Esophagus muscularis mucosa (tissue), 4 donors: ENCODE measurements at regions not wholly inside any gene's neighbourhood (a gene's known extent, or its start where the extent isn't known, plus 50 kb on each side); places are given as distances from the start of the nearest gene placed in this dataset.

Experiments used
- DNase-seq: peaks from one replicate; pipeline ENCODE4 v3.0.0-alpha.2; 2017; ENCODE audit errors: extremely low spot score
- H3K27ac ChIP-seq, 4 donors: fragments of 200-600 bp; sonication (generic); replicated peaks in 1 of 4; 1 replicate in 3 of 4; 2 replicates in 1 of 4; pipeline ENCODE4 v1.5.1; 2016 to 2019; ENCODE audit warnings: mild to moderate bottlenecking in 1 of 4
- H3K27me3 ChIP-seq, 4 donors: fragments of 200-600 bp; sonication (generic); one replicate each; pipeline versions ENCODE4 v1.5.1 to v1.6.0; 2016 to 2019
- H3K36me3 ChIP-seq, 4 donors: fragments of 200-600 bp; sonication (generic); one replicate each; pipeline ENCODE4 v1.5.1; 2016 to 2019
- H3K4me1 ChIP-seq, 4 donors: fragments of 200-600 bp; sonication (generic); one replicate each; pipeline ENCODE4 v1.5.1; 2016 to 2019
- H3K4me3 ChIP-seq, 4 donors: fragments of 200-600 bp; sonication (generic); 1 replicate in 2 of 4; 2 replicates in 2 of 4; pipeline ENCODE4 v1.5.1; 2016 to 2019; ENCODE audit warnings: mild to moderate bottlenecking in 4 of 4, moderate library complexity in 1 of 4
- H3K9me3 ChIP-seq, 4 donors: fragments of 200-600 bp; sonication (generic); 1 replicate in 3 of 4; 2 replicates in 1 of 4; pipeline ENCODE4 v1.5.1; 2016 to 2019
- CTCF ChIP-seq, 3 experiments: fragments of 200-600 bp in 2 of 3; fragments of 450-650 bp in 1 of 3; sonication (generic) in 2 of 3; IDR thresholded peaks; one replicate each; pipeline ENCODE4 v1.5.1; 2017 to 2019; ENCODE audit warnings: antibody characterized with exemption in 3 of 3, mild to moderate bottlenecking in 2 of 3, moderate library complexity in 1 of 3
- EP300 ChIP-seq: sonication (generic); formaldehyde crosslinking; IDR thresholded peaks from one replicate; pipeline ENCODE4 v1.6.1; 2017; ENCODE audit warnings: antibody characterized with exemption
- POLR2A ChIP-seq: fragments of 450-650 bp; IDR thresholded peaks from one replicate; pipeline ENCODE4 v1.6.1; 2017; ENCODE audit warnings: antibody characterized with exemption, moderate library complexity, mild to moderate bottlenecking, low read depth
- POLR2AphosphoS5 ChIP-seq, 2 donors: sonication (generic); formaldehyde crosslinking; IDR thresholded peaks; one replicate each; pipeline ENCODE4 v1.6.1; 2017; ENCODE audit warnings: antibody characterized with exemption in 2 of 2
- WGBS: methylation state at CpG from one replicate; pipeline ENCODE4 v1.1.5; 2018; 5-methylcytosine and 5-hydroxymethylcytosine counted together
- intact Hi-C: fragments of 100-400 bp; cut with DNase I; formaldehyde crosslinking; loops from one replicate; pipeline ENCODE4 v1.15.1; 2023

GRCh38 chr10:120983721-120984120 is 132.6 kb downstream of the WDR11 start:
- WGBS: 100% methylated on average over 1 of the region's 2 CpGs
- no peak overlapping the region for H3K27ac ChIP-seq
- no peak overlapping the region for H3K4me3 ChIP-seq
- no peaks in the 10 kb centered on the region for H3K36me3 ChIP-seq
- TF ChIP-seq EP300 (no peak), CTCF (IDR thresholded peaks at IDR 0.05) (no peak), POLR2A (no peak), POLR2AphosphoS5 (IDR thresholded peaks at IDR 0.05) (no peak)
- intact Hi-C loops: no loop called here
- H3K27me3 ChIP-seq: peaks cover 0 to 21% (median 0%) of the 10 kb centered on the region in 4 donors
- DNase-seq: no peak
- peaks cover 8 to 14% (median 14%) of the 10 kb centered on the region in 4 donors for H3K4me1 ChIP-seq
- no peaks in the 10 kb centered on the region for H3K9me3 ChIP-seq

GRCh38 chr10:120984221-120984620 is 133.1 kb downstream of the WDR11 start:
- 87% methylated on average over 2 of the region's 4 CpGs for WGBS
- intact Hi-C loops: no loop called here
- DNase-seq: no peak
- no peaks in the 10 kb centered on the region for H3K36me3 ChIP-seq
- H3K27me3 ChIP-seq: peaks cover 0 to 16% (median 0%) of the 10 kb centered on the region in 4 donors
- peaks cover 3 to 9% (median 9%) of the 10 kb centered on the region in 4 donors for H3K4me1 ChIP-seq
- peaks cover 0 to 5% (median 0%) of the 10 kb centered on the region in 4 donors for H3K9me3 ChIP-seq
- TF ChIP-seq CTCF (IDR thresholded peaks at IDR 0.05) (no peak), POLR2A (no peak), POLR2AphosphoS5 (IDR thresholded peaks at IDR 0.05) (no peak)
- no peak overlapping the region for H3K27ac ChIP-seq
- no peak overlapping the region for H3K4me3 ChIP-seq

- Histone ChIP-seq H3K9me3 (peaks cover 0 to 9% (median 0%) of the 10 kb centered on the region in 4 donors), H3K36me3 (no peaks in the 10 kb centered on the region), H3K27ac (no peak overlapping the region), H3K4me3 (no peak overlapping the region), H3K4me1 (no peaks in the 10 kb centered on the region), H3K27me3 (no peaks in the 10 kb centered on the region)
- intact Hi-C loops: no loop called here
- WGBS: 80% methylated on average over 2 of the region's 2 CpGs
- no peak for TF ChIP-seq EP300
- TF ChIP-seq CTCF (IDR thresholded peaks at IDR 0.05): no peak
- TF ChIP-seq POLR2A: no peak
- TF ChIP-seq POLR2AphosphoS5 (IDR thresholded peaks at IDR 0.05): no peak
- no peak for DNase-seq
These were observed 136.2 kb downstream of the WDR11 start for GRCh38 chr10:120987359-120987758.

- Histone ChIP-seq H3K27ac (no peak overlapping the region), H3K4me1 (no peaks in the 10 kb centered on the region), H3K27me3 (no peaks in the 10 kb centered on the region), H3K36me3 (no peaks in the 10 kb centered on the region), H3K9me3 (peaks cover 0 to 9% (median 0%) of the 10 kb centered on the region in 4 donors), H3K4me3 (no peak overlapping the region)
- DNase-seq: peak; percentile 74
- 100% methylated on average over 3 of the region's 3 CpGs for WGBS
- intact Hi-C loops: no loop called here
- TF ChIP-seq POLR2A (no peak), POLR2AphosphoS5 (IDR thresholded peaks at IDR 0.05) (no peak), EP300 (no peak), CTCF (IDR thresholded peaks at IDR 0.05) (no peak)
These were observed 137.6 kb downstream of the WDR11 start for GRCh38 chr10:120988751-120989150.

- H3K4me3 ChIP-seq: no peak overlapping the region
These were observed 138.1 kb downstream of the WDR11 start for GRCh38 chr10:120989279-120989678.

More at GRCh38 chr10:120989279-120989678, 138.1 kb downstream of the WDR11 start:
- DNase-seq: peak; percentile 12
- TF ChIP-seq EP300 (no peak), POLR2A (no peak), CTCF (IDR thresholded peaks at IDR 0.05) (no peak), POLR2AphosphoS5 (IDR thresholded peaks at IDR 0.05) (no peak)
- Histone ChIP-seq H3K27ac (no peak overlapping the region), H3K36me3 (no peaks in the 10 kb centered on the region), H3K9me3 (peaks cover 0 to 9% (median 0%) of the 10 kb centered on the region in 4 donors), H3K27me3 (no peaks in the 10 kb centered on the region), H3K4me1 (no peaks in the 10 kb centered on the region)
- WGBS: 91% methylated on average over 2 of the region's 2 CpGs
- intact Hi-C loops: no loop called here
